Kidney epithelial cell (primary cell): ENCODE measurements at regions not wholly inside any gene's neighbourhood (a gene's known extent, or its start where the extent isn't known, plus 50 kb on each side); places are given as distances from the start of the nearest gene placed in this dataset.

ENCODE experiments used
- DNase-seq: peaks from one replicate; pipeline ENCODE4 v3.0.0-alpha.2; 2010; ENCODE audit warnings: low read depth
- H3K27me3 ChIP-seq: 2 replicates; pipeline ENCODE4 v1.6.0; 2011; ENCODE audit warnings: low read length; ENCODE audit not compliant: control insufficient read depth, insufficient read depth
- H3K36me3 ChIP-seq: 2 replicates; pipeline ENCODE4 v1.5.1; 2011; ENCODE audit warnings: low read length; ENCODE audit not compliant: control insufficient read depth, insufficient read depth
- H3K4me3 ChIP-seq: 2 replicates; pipeline ENCODE4 v1.5.1; 2011; ENCODE audit warnings: low read depth, mild to moderate bottlenecking, control low read depth, low read length
- CTCF ChIP-seq: IDR thresholded peaks from 2 replicates; pipeline ENCODE4 v1.5.1; 2011; ENCODE audit warnings: mild to moderate bottlenecking, moderate library complexity, low read length, control low read depth, inconsistent platforms; ENCODE audit not compliant: insufficient read depth, poor library complexity, severe bottlenecking

GRCh38 chr4:23278845-23279244, 586.1 kb downstream of the GBA3 start:
- no peak for DNase-seq
- TF ChIP-seq CTCF: no peak
- Histone ChIP-seq H3K36me3 (no peaks in the 10 kb centered on the region), H3K4me3 (no peak overlapping the region), H3K27me3 (no peaks in the 10 kb centered on the region)

- H3K4me3 ChIP-seq: no peak overlapping the region
- no peak for DNase-seq
- H3K36me3 ChIP-seq: no peaks in the 10 kb centered on the region
- no peaks in the 10 kb centered on the region for H3K27me3 ChIP-seq
- no peak for TF ChIP-seq CTCF
Measured at GRCh38 chr4:23276076-23276475, 583.3 kb downstream of the GBA3 start.

- Histone ChIP-seq H3K4me3 (no peak overlapping the region), H3K36me3 (no peaks in the 10 kb centered on the region), H3K27me3 (no peaks in the 10 kb centered on the region)
- no peak for TF ChIP-seq CTCF
- DNase-seq: no peak
Measured at GRCh38 chr4:23269566-23269965, 576.8 kb downstream of the GBA3 start.

- Histone ChIP-seq H3K27me3 (no peaks in the 10 kb centered on the region), H3K4me3 (no peak overlapping the region), H3K36me3 (no peaks in the 10 kb centered on the region)
- DNase-seq: no peak
- TF ChIP-seq CTCF: no peak
Measured at GRCh38 chr4:23268072-23268771, 575.5 kb downstream of the GBA3 start.

- DNase-seq: no peak
- no peaks in the 10 kb centered on the region for H3K27me3 ChIP-seq
- no peak for TF ChIP-seq CTCF
- no peaks in the 10 kb centered on the region for H3K36me3 ChIP-seq
- H3K4me3 ChIP-seq: no peak overlapping the region
Measured at GRCh38 chr4:23266401-23266800, 573.7 kb downstream of the GBA3 start.

- H3K27me3 ChIP-seq: no peaks in the 10 kb centered on the region
- no peaks in the 10 kb centered on the region for H3K36me3 ChIP-seq
- no peak for DNase-seq
- no peak for TF ChIP-seq CTCF
- no peak overlapping the region for H3K4me3 ChIP-seq
Measured at GRCh38 chr4:23260511-23260910, 567.8 kb downstream of the GBA3 start.
